Keratinocyte (primary cell): ENCODE measurements at regions not wholly inside any gene's neighbourhood (a gene's known extent, or its start where the extent isn't known, plus 50 kb on each side); places are given as distances from the start of the nearest gene placed in this dataset.

Experiments
- DNase-seq: peaks from one replicate; pipeline ENCODE4 v3.0.0-alpha.2; 2011; ENCODE audit warnings: low read depth, missing footprints, low spot score
- FAIRE-seq: peaks from 2 replicates; lab custom pipeline; 2011; peaks lifted over from hg19 to GRCh38; lab: Jason Lieb, UNC
- H2AFZ ChIP-seq: 2 replicates; pipeline ENCODE4 v1.6.0; 2012; ENCODE audit warnings: low read length, control low read depth, inconsistent platforms; ENCODE audit not compliant: control insufficient read depth
- H3K27ac ChIP-seq: 2 replicates; pipeline ENCODE4 v1.5.1; 2011; ENCODE audit warnings: low read length; ENCODE audit not compliant: control insufficient read depth, insufficient read depth
- H3K27me3 ChIP-seq: 3 replicates; pipeline ENCODE4 v1.6.0; 2011; ENCODE audit warnings: low read length; ENCODE audit not compliant: control insufficient read depth, insufficient read depth; ENCODE audit errors: extremely low read depth
- H3K36me3 ChIP-seq, 2 experiments: 2 replicates in 1 of 2; 3 replicates in 1 of 2; pipeline ENCODE4 v1.5.1; 2011; ENCODE audit warnings: low read length in 2 of 2, mild to moderate bottlenecking in 1 of 2; ENCODE audit not compliant: control insufficient read depth in 2 of 2, insufficient read depth in 2 of 2; ENCODE audit errors: extremely low read depth in 1 of 2
- H3K4me1 ChIP-seq: 3 replicates; pipeline ENCODE4 v1.5.1; 2011; ENCODE audit warnings: low read length; ENCODE audit not compliant: control insufficient read depth, insufficient read depth; ENCODE audit errors: extremely low read depth
- H3K4me2 ChIP-seq: 3 replicates; pipeline ENCODE4 v1.6.0; 2011; ENCODE audit warnings: low read depth, low read length; ENCODE audit not compliant: control insufficient read depth, insufficient read depth; ENCODE audit errors: extremely low read depth
- H3K4me3 ChIP-seq, 3 experiments: fragments of 200-600 bp in 1 of 3; sonication (generic) in 1 of 3; 2 replicates in 2 of 3; 3 replicates in 1 of 3; pipeline ENCODE4 v1.5.1; 2011 to 2016; ENCODE audit warnings: low read length in 3 of 3, mild to moderate bottlenecking in 3 of 3, control low read depth in 2 of 3, inconsistent platforms in 1 of 3, low read depth in 1 of 3, mixed read lengths in 1 of 3, mixed run types in 1 of 3, moderate library complexity in 1 of 3; ENCODE audit not compliant: control insufficient read depth in 2 of 3, insufficient read depth in 2 of 3; ENCODE audit errors: extremely low read depth in 1 of 3
- H3K79me2 ChIP-seq: 2 replicates; pipeline ENCODE4 v1.6.0; 2012; ENCODE audit warnings: low read length; ENCODE audit not compliant: control insufficient read depth, insufficient read depth
- H3K9ac ChIP-seq: 3 replicates; pipeline ENCODE4 v1.6.0; 2011; ENCODE audit warnings: low read length; ENCODE audit not compliant: control insufficient read depth, insufficient read depth; ENCODE audit errors: extremely low read depth
- H3K9me1 ChIP-seq: 3 replicates; pipeline ENCODE4 v1.6.0; 2011; ENCODE audit warnings: low read length; ENCODE audit not compliant: control insufficient read depth, insufficient read depth; ENCODE audit errors: extremely low read depth
- H3K9me3 ChIP-seq: 2 replicates; pipeline ENCODE4 v1.5.1; 2012; ENCODE audit warnings: low read depth, low read length; ENCODE audit not compliant: control insufficient read depth
- H4K20me1 ChIP-seq: 3 replicates; pipeline ENCODE4 v1.6.0; 2011; ENCODE audit warnings: low read length; ENCODE audit not compliant: control insufficient read depth, insufficient read depth; ENCODE audit errors: extremely low read depth
- CTCF ChIP-seq, 3 experiments: IDR thresholded peaks in 1 of 3; conservative IDR thresholded peaks in 1 of 3; optimal IDR thresholded peaks in 1 of 3; 2 replicates in 2 of 3; 3 replicates in 1 of 3; pipeline versions ENCODE3 to v1.5.1; 2011; ENCODE audit warnings: low read length in 3 of 3, mild to moderate bottlenecking in 3 of 3, moderate library complexity in 2 of 3, control low read depth in 1 of 3, inconsistent platforms in 1 of 3; ENCODE audit not compliant: insufficient read depth in 2 of 3; ENCODE audit errors: extremely low read depth in 1 of 3
- EZH2 ChIP-seq: IDR thresholded peaks from one replicate; pipeline ENCODE4 v1.6.1; 2012; ENCODE audit warnings: inconsistent platforms, mild to moderate bottlenecking, low read length, moderate library complexity
- dilution Hi-C: fragments of 300-500 bp; cut with MboI; formaldehyde crosslinking; loops from one replicate; pipeline ENCODE4 v1.7.0; 2020; ENCODE audit warnings: low sequenced_read_pairs; ENCODE audit not compliant: extremely low pct_ligation_motif_present

GRCh38 chr9:19699756-19700155 lies 89.1 kb downstream of the SLC24A2 start:
- no peak for DNase-seq

GRCh38 chr9:19698960-19699359 lies 89.9 kb downstream of the SLC24A2 start:
- no peaks in the 10 kb centered on the region for H3K9me3 ChIP-seq
- dilution Hi-C loops = no loop called here
- no peaks in the 10 kb centered on the region for H3K79me2 ChIP-seq
- DNase-seq = no peak
- FAIRE-seq = no peak
- no peaks in the 10 kb centered on the region for H3K9me1 ChIP-seq
- H3K9ac ChIP-seq = no peak overlapping the region
- H3K27ac ChIP-seq = no peak overlapping the region
- TF ChIP-seq EZH2 (no peak), CTCF (optimal IDR thresholded peaks at IDR 0.05 in 1 of 3, IDR thresholded peaks at IDR 0.05 in 1 of 3, conservative IDR thresholded peaks at IDR 0.05 in 1 of 3; ENCODE audit: extremely low read depth in 1 of 3, insufficient read depth in 2 of 3, low read length in 3 of 3) (no peak)
- no peak overlapping the region for H2AFZ ChIP-seq
- no peaks in the 10 kb centered on the region for H3K27me3 ChIP-seq
- H3K36me3 ChIP-seq = no peaks in the 10 kb centered on the region
- no peak overlapping the region for H3K4me3 ChIP-seq
- no peak overlapping the region for H3K4me2 ChIP-seq
- no peaks in the 10 kb centered on the region for H3K4me1 ChIP-seq
- no peaks in the 10 kb centered on the region for H4K20me1 ChIP-seq

More at GRCh38 chr9:19699756-19700155, 89.1 kb downstream of the SLC24A2 start:
- H4K20me1 ChIP-seq = no peaks in the 10 kb centered on the region
- H3K27ac ChIP-seq = no peak overlapping the region
- dilution Hi-C loops = no loop called here
- no peak for TF ChIP-seq EZH2
- TF ChIP-seq CTCF (optimal IDR thresholded peaks at IDR 0.05 in 1 of 3, IDR thresholded peaks at IDR 0.05 in 1 of 3, conservative IDR thresholded peaks at IDR 0.05 in 1 of 3; ENCODE audit: extremely low read depth in 1 of 3, insufficient read depth in 2 of 3, low read length in 3 of 3) = no peak
- no peak overlapping the region for H3K4me3 ChIP-seq
- no peak overlapping the region for H2AFZ ChIP-seq
- no peak overlapping the region for H3K4me2 ChIP-seq
- H3K79me2 ChIP-seq = no peaks in the 10 kb centered on the region
- no peaks in the 10 kb centered on the region for H3K9me1 ChIP-seq
- FAIRE-seq = no peak
- H3K4me1 ChIP-seq = no peaks in the 10 kb centered on the region
- no peaks in the 10 kb centered on the region for H3K27me3 ChIP-seq
- no peak overlapping the region for H3K9ac ChIP-seq
- no peaks in the 10 kb centered on the region for H3K9me3 ChIP-seq
- H3K36me3 ChIP-seq = no peaks in the 10 kb centered on the region
